HuH-7 (cell line): ENCODE measurements at regions not wholly inside any gene's neighbourhood (a gene's known extent, or its start where the extent isn't known, plus 50 kb on each side); places are given as distances from the start of the nearest gene placed in this dataset.
"Not testable (repeated sequence)": the region's sequence is repeated elsewhere in the genome, so short reads cannot be mapped to it uniquely, and the experiment has no call there.

Source experiments
- DNase-seq: peaks from one replicate; pipeline ENCODE4 v3.0.0; 2011; ENCODE audit warnings: low spot score

DNA sequence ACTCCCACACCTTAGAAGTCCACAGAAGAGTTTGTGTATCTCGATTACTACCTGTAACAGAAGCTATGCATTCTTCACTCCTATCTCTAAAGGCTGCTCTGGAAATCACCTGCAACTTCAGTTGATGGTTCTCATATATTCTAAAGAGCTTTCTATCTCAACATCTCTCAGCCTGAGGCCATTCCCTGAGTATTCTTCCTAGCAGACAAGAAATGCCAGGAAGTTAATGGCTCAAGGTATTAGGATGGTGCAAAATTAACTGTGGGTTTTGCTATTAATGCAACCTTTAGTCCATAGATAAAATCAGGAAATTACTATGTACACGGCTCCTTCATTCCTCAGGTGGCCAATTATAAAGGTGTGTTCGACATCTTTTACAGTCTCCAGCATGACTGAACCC lies 290.1 kb downstream of the ZNF716 start:
- not testable (repeated sequence) for DNase-seq

DNA sequence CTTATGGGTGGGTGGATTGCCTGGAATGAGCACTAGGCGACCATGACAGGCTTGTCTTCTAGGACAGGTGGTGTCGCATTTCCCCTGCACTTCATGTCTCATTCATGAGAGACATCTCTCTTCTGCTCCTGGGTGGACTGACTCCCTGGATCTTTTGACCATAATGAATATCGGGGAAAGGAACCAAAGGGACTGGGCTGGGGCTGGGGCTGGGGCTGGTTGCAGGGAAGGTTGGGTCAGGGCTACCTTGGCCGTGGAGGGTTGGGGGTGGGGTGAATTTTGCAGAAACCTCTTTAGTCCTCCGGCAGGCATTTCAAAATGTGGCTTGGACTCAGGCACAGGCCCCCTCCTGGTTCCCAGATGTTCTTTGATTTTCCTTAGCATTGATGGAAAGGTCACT lies 319.2 kb downstream of the ZNF716 start:
- DNase-seq: no peak

- no peak for DNase-seq
Observed at GRCh38 chr7:57769958-57770357, 320.0 kb downstream of the ZNF716 start.

DNA sequence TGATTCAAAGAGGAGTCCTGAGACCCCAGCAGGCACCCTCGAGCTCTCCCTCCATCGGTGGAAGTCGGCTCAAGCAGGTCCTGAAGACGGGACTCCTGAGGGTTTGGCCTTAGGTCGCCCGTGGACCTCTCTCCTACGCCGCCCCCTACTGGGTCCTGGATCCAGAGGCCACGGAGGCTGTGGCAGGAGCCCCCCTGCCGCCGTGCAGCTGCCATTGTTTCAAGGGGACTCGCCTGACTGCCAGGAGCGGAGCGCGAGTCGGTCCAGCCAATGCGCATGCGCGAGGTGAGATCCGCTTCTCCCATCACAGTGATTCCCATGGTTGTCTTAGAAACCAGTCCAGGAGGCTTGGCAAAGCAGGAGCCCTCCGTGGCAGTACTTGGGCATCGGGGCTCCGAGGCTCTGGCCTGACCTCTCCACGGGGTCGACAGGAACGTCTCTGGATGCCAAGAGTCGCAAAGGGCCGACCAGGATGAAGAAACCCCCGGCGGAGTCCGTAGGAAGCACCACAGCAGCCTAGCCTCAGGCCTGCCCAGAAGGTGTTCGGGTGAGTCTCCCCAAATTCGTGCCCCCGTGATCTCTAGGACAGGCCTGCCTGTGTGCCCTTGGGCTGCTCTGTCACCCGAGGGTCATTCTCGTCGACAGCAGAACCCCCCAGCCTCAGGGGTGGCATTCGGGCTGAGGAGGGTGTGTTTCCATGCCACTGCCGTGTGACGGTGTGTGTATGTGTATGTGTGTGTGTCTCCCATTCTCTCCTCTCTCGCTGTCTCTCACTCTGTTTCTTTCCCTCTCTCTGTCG lies 322.3 kb downstream of the ZNF716 start:
- DNase-seq: no peak

- no peak for DNase-seq
Observed at GRCh38 chr7:57774300-57774699, 324.3 kb downstream of the ZNF716 start.

- DNase-seq: no peak
Observed at GRCh38 chr7:57775396-57776088, 325.6 kb downstream of the ZNF716 start.

- DNase-seq: not testable (repeated sequence)
Observed at GRCh38 chr7:57776136-57776856, 326.3 kb downstream of the ZNF716 start.

DNA sequence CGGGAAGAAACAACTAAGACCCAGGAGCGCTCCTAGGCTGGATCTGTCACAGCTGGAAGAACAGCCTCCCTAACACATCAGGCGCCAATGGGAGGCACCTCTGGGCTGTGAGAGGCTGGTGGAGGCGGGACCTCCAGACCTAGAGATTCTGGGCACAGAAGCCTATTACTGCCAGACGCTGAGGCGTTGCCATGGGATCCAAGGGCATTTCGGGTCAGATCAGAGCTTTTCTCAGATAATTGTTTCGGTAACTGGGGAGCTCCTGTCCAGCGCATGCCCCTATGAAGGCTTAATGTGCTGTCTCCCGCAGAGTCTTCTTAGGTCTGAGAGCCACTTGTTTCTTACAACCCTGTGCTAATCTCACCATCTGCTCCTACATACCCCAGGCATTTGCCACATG lies 339.2 kb downstream of the ZNF716 start:
- DNase-seq: no peak

DNA sequence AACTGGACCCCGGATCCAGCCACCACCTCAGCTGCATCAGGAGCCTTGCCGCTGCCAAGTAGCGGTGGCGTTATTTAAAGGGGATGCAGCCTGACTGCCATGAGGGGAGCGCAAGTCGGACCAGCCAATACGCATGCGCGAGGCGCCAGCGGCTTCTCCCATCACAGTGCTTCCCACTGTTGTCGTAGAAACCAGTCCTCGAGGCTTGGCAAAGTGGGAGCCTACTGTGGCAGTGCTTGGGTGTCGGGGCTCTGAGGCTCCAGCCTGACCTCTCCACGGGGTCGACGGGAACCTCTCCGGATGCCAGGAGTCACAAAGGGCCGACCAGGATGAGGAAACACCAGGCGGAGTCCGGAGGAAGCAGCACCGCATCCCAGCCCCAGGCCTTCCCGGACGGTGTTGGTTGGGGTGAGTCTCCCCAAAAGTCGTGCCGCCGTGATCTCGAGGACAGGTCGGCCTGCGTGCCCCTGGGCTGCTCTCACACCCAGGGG lies 369.6 kb downstream of the ZNF716 start:
- no peak for DNase-seq

GRCh38 chr7:57820477-57820876 lies 370.5 kb downstream of the ZNF716 start:
- no peak for DNase-seq

GRCh38 chr7:57821438-57822382 lies 371.7 kb downstream of the ZNF716 start:
- no peak for DNase-seq

GRCh38 chr7:57826548-57826947 lies 376.6 kb downstream of the ZNF716 start:
- DNase-seq: not testable (repeated sequence)

GRCh38 chr7:57835161-57835560 lies 385.2 kb downstream of the ZNF716 start:
- DNase-seq: not testable (repeated sequence)

DNA sequence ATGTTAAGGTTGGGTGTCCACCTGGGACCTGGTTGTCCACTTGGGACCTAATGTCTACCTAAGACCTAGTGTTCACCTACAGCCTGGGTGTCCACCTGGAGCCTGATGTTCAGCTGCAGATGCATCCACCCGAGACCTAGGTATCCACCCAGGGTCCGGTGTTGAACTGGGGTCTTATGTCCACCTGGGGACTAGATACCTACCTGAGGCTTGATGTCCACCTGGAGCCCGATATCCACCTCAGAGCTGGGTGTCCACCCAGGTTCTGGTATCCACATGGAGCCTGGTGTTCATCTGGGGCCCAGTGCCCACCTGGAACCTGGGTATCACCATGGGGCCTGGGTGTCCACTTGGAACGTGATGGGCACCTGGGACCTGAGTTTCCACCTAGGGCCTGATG lies 389.2 kb downstream of the ZNF716 start:
- not testable (repeated sequence) for DNase-seq

- peak; percentile 14 for DNase-seq
Observed at GRCh38 chr7:57867884-57868701, 418.1 kb downstream of the ZNF716 start.

DNA sequence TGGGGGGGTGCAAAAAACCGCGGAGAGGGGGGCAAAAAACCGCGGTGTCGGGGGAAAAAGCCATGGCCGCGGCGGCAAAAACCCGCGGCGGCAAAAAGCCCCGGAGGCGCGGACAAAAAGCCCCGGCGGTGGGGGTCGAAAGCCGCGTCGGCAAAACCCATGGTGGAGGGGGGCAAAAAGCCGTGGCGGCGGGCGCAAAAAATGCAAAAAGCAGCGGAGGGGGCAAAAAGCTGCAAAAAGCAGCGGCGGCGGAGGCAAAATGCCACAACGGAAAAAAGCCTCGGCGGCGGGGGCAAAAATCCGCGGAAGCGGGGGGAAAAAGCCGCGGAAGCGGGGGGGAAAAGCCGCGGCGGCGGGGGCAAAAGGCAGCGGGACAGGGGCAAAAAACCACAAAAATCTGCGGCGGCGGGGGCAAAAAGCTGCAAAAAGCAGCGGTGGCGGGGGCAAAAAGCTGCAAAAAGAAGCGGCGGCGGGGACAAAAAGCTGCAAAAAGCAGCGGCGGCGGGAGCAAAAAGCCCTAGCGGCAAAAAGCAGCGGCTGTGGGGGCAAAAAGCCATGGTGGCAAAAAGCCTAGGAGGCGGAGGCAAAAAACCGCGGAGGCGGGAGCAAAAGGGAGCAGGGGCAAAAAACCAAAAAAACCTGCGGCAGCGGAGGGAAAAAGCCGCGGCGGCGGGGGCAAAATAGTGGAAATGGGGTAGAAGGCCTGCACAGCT lies 418.9 kb downstream of the ZNF716 start:
- peak; percentile 5 for DNase-seq
